ENCODE measurements at regions not wholly inside any gene's neighbourhood (a gene's known extent, or its start where the extent isn't known, plus 50 kb on each side); places are given as distances from the start of the nearest gene placed in this dataset.

DNA sequence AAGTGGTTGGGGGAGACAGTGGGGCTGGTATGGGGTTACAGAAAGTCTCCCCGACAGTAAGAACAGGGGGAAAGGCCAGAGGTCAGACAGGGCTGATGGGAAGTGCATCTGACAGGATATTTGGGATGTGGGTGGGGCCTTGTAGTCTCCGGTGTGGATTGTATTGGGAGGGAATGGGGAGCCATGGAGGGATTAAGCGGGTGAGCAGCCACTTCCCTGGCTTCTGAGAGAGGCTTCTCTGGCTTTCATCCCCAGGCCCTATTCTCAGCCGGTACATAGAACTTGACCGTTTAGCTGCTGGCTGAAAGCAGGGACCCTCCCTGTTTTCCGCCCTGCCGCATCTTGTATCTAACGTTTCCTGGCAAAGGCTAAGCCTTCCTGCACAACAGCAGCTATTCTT is 222.0 kb upstream of the LHX5 start:
- TF ChIP-seq, protein P1, sequence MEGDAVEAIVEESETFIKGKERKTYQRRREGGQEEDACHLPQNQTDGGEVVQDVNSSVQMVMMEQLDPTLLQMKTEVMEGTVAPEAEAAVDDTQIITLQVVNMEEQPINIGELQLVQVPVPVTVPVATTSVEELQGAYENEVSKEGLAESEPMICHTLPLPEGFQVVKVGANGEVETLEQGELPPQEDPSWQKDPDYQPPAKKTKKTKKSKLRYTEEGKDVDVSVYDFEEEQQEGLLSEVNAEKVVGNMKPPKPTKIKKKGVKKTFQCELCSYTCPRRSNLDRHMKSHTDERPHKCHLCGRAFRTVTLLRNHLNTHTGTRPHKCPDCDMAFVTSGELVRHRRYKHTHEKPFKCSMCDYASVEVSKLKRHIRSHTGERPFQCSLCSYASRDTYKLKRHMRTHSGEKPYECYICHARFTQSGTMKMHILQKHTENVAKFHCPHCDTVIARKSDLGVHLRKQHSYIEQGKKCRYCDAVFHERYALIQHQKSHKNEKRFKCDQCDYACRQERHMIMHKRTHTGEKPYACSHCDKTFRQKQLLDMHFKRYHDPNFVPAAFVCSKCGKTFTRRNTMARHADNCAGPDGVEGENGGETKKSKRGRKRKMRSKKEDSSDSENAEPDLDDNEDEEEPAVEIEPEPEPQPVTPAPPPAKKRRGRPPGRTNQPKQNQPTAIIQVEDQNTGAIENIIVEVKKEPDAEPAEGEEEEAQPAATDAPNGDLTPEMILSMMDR (IDR thresholded peaks at IDR 0.05), result no peak
- TF ChIP-seq RNF2 (IDR thresholded peaks at IDR 0.05; ENCODE audit: borderline replicate concordance, low read depth) (no peak), POLR2A (IDR thresholded peaks at IDR 0.05; ENCODE audit: low read length) (no peak), MYC (IDR thresholded peaks at IDR 0.05; ENCODE audit: borderline replicate concordance, low read length) (no peak), KDM1A (IDR thresholded peaks at IDR 0.05; ENCODE audit: low read depth) (no peak), JUNB (IDR thresholded peaks at IDR 0.05) (no peak), HOXA7 (CRISPR knock-in tag; IDR thresholded peaks at IDR 0.05) (no peak), KDM5A (IDR thresholded peaks at IDR 0.05) (no peak)
- TF ChIP-seq, protein P2, sequence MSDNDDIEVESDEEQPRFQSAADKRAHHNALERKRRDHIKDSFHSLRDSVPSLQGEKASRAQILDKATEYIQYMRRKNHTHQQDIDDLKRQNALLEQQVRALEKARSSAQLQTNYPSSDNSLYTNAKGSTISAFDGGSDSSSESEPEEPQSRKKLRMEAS (IDR thresholded peaks at IDR 0.05), result no peak
- TF ChIP-seq, protein P3, sequence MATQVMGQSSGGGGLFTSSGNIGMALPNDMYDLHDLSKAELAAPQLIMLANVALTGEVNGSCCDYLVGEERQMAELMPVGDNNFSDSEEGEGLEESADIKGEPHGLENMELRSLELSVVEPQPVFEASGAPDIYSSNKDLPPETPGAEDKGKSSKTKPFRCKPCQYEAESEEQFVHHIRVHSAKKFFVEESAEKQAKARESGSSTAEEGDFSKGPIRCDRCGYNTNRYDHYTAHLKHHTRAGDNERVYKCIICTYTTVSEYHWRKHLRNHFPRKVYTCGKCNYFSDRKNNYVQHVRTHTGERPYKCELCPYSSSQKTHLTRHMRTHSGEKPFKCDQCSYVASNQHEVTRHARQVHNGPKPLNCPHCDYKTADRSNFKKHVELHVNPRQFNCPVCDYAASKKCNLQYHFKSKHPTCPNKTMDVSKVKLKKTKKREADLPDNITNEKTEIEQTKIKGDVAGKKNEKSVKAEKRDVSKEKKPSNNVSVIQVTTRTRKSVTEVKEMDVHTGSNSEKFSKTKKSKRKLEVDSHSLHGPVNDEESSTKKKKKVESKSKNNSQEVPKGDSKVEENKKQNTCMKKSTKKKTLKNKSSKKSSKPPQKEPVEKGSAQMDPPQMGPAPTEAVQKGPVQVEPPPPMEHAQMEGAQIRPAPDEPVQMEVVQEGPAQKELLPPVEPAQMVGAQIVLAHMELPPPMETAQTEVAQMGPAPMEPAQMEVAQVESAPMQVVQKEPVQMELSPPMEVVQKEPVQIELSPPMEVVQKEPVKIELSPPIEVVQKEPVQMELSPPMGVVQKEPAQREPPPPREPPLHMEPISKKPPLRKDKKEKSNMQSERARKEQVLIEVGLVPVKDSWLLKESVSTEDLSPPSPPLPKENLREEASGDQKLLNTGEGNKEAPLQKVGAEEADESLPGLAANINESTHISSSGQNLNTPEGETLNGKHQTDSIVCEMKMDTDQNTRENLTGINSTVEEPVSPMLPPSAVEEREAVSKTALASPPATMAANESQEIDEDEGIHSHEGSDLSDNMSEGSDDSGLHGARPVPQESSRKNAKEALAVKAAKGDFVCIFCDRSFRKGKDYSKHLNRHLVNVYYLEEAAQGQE (IDR thresholded peaks at IDR 0.05), result no peak
